Parathyroid adenoma (tissue), 2 donors: ENCODE measurements at regions not wholly inside any gene's neighbourhood (a gene's known extent, or its start where the extent isn't known, plus 50 kb on each side); places are given as distances from the start of the nearest gene placed in this dataset.

Source experiments
- H2AFZ ChIP-seq: fragments of 300-600 bp; sonication (generic); one replicate; pipeline ENCODE4 v1.7.0; 2017; ENCODE audit warnings: antibody characterized with exemption, mild to moderate bottlenecking
- H3K27ac ChIP-seq: fragments of 300-600 bp; sonication (generic); one replicate; pipeline ENCODE4 v1.7.0; 2017
- H3K27me3 ChIP-seq: fragments of 300-600 bp; sonication (generic); one replicate; pipeline ENCODE4 v1.7.0; 2017; ENCODE audit warnings: low read length; ENCODE audit not compliant: control insufficient read depth, insufficient read depth
- H3K36me3 ChIP-seq: fragments of 300-600 bp; sonication (generic); one replicate; pipeline ENCODE4 v1.7.0; 2017; ENCODE audit warnings: low read length; ENCODE audit not compliant: control insufficient read depth, insufficient read depth
- H3K4me1 ChIP-seq: fragments of 300-600 bp; sonication (generic); one replicate; pipeline ENCODE4 v1.7.0; 2017; ENCODE audit warnings: control low read depth
- H3K4me2 ChIP-seq: fragments of 300-600 bp; sonication (generic); one replicate; pipeline ENCODE4 v1.7.0; 2017; ENCODE audit warnings: low read length
- H3K4me3 ChIP-seq: fragments of 300-600 bp; sonication (generic); one replicate; pipeline ENCODE4 v1.7.0; 2017; ENCODE audit warnings: low read depth, low read length
- H3K79me2 ChIP-seq: fragments of 300-600 bp; sonication (generic); one replicate; pipeline ENCODE4 v1.7.0; 2017; ENCODE audit warnings: control low read depth
- H3K9ac ChIP-seq: fragments of 300-600 bp; sonication (generic); one replicate; pipeline ENCODE4 v1.7.0; 2017; ENCODE audit warnings: mild to moderate bottlenecking
- H3K9me3 ChIP-seq: fragments of 300-600 bp; sonication (generic); one replicate; pipeline ENCODE4 v1.7.0; 2017; ENCODE audit warnings: low read length; ENCODE audit not compliant: control insufficient read depth
- TF ChIP-seq, protein P1 (sequence below): fragments of 300-600 bp; sonication (generic); IDR thresholded peaks from one replicate; pipeline ENCODE4 v1.7.0; 2017; ENCODE audit warnings: antibody characterized with exemption, mild to moderate bottlenecking
- donor health status: primary hyperparathyroidism.

DNA sequence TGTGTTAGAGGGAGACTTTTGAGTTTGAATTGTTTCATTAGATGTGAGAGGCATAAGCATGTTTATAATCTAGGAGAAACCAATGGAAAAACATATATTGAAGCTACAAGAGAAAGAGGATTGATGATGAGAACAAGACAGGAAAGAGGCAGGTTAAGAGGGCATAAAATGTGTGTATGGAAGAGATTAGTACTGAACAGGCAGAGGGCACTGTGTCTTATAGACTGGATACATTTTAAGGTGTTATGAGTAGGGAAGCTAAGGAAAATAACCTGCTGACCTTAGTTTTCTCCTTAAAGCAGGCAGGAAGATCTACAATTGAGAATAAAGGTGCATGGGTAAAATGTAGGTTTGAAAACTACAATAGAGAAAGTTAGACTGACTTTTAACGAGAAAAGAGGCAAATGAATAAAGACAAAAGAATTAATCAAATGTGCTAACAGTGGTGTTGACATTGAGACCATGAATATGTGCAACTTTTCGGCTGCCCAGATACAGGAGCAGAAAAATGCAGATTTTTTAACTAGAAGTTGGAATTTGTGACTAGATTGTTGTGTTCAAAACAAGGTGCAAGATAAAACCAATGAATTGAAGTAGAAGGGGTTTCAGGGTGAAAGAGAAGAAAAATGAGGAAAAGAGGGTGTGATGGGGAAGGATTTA lies 846.3 kb downstream of the HACE1 start:
- TF ChIP-seq, protein P1, sequence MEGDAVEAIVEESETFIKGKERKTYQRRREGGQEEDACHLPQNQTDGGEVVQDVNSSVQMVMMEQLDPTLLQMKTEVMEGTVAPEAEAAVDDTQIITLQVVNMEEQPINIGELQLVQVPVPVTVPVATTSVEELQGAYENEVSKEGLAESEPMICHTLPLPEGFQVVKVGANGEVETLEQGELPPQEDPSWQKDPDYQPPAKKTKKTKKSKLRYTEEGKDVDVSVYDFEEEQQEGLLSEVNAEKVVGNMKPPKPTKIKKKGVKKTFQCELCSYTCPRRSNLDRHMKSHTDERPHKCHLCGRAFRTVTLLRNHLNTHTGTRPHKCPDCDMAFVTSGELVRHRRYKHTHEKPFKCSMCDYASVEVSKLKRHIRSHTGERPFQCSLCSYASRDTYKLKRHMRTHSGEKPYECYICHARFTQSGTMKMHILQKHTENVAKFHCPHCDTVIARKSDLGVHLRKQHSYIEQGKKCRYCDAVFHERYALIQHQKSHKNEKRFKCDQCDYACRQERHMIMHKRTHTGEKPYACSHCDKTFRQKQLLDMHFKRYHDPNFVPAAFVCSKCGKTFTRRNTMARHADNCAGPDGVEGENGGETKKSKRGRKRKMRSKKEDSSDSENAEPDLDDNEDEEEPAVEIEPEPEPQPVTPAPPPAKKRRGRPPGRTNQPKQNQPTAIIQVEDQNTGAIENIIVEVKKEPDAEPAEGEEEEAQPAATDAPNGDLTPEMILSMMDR: no peak
- no peak overlapping the region for H3K27ac ChIP-seq

DNA sequence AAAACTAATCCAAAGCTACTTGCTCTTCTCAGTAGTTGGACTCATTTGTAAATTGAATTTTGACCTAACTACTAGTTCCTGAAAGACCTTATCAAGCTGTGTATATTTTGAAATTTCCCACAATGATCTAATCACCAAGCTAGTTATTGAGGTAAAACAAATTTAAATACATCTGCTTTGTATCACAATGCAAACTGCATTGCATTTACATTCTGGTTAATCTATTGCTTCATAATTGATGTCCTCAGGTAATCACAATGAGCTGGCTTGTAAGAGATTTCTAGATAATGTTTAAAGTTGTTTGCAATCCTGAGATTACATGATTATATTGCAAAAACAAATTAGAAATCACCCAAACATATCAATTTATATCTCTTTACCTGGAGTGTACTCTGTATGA lies 848.8 kb downstream of the HACE1 start:
- no peaks in the 10 kb centered on the region for H3K79me2 ChIP-seq
- H3K27me3 ChIP-seq: no peaks in the 10 kb centered on the region
- no peak overlapping the region for H3K27ac ChIP-seq
- H3K36me3 ChIP-seq: no peaks in the 10 kb centered on the region
- no peaks in the 10 kb centered on the region for H3K9me3 ChIP-seq
- TF ChIP-seq, protein P1: no peak
- no peak overlapping the region for H3K4me2 ChIP-seq
- no peak overlapping the region for H3K4me3 ChIP-seq
- H3K9ac ChIP-seq: no peak overlapping the region
- H3K4me1 ChIP-seq: no peaks in the 10 kb centered on the region
- no peak overlapping the region for H2AFZ ChIP-seq

More for the DNA sequence above, 846.3 kb downstream of the HACE1 start:
- H3K36me3 ChIP-seq: no peaks in the 10 kb centered on the region
- H3K9me3 ChIP-seq: no peaks in the 10 kb centered on the region
- no peak overlapping the region for H3K9ac ChIP-seq
- H3K4me1 ChIP-seq: no peaks in the 10 kb centered on the region
- H3K79me2 ChIP-seq: no peaks in the 10 kb centered on the region
- H2AFZ ChIP-seq: no peak overlapping the region
- H3K4me3 ChIP-seq: no peak overlapping the region
- H3K27me3 ChIP-seq: no peaks in the 10 kb centered on the region
- no peak overlapping the region for H3K4me2 ChIP-seq

DNA sequence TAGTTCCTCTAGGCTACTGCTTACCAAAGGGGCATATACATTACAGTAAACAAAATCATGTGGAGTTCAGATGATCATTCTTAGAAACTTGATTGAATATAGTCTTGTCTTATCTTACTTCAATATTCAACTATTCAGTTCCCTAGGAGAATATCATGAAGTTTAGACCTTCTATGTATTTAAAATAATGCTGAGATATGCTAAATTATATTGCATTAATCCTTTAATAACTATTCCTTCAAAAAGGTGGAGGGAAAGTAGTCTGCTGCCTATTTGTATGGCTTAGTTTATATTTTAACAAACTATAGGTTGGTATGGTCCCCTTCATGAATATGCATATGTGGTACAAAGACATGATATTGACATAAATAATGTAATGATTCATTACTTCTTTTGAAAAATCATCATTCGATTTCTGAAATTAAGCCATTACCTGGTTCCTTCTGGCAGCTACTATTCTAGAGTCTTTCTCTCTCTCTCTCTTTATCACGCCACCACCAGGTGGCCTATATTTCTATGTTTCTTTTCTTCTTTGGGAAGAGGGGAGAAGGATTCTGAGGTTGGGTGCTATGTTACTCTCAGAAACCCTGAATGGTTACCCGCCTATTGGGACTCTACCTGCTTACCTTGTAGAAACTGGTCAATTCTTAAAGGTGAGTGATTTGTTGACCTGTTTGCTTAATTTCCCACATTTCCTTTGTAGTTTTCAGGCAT lies 855.8 kb downstream of the HACE1 start:
- Histone ChIP-seq H3K4me2 (no peak overlapping the region), H3K79me2 (no peaks in the 10 kb centered on the region), H3K4me1 (no peaks in the 10 kb centered on the region), H3K27me3 (no peaks in the 10 kb centered on the region), H3K27ac (no peak overlapping the region), H3K4me3 (no peak overlapping the region), H2AFZ (no peak overlapping the region), H3K9ac (no peak overlapping the region), H3K9me3 (no peaks in the 10 kb centered on the region), H3K36me3 (no peaks in the 10 kb centered on the region)
- TF ChIP-seq, protein P1: no peak

DNA sequence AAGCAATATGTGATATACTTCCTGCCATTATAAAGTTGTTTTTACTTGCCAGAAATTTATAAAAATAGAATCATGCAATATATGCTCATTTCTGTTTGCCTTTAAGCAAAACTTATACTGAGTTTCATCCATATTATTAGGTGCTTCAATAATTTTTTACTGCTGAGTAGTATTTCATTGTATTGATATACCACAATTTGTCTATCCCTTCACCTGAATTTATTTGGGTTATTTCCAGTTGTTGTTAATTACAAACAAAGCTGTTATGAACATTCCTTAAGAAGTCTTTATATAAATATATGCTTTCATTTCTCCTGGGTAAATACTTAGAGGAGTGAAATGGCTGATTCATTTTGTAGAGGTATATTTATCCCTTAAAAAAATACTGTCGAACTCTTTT lies 864.1 kb downstream of the HACE1 start:
- no peak overlapping the region for H3K4me3 ChIP-seq
- no peaks in the 10 kb centered on the region for H3K36me3 ChIP-seq
- H3K27me3 ChIP-seq: no peaks in the 10 kb centered on the region
- H3K9me3 ChIP-seq: no peaks in the 10 kb centered on the region
- no peak overlapping the region for H3K27ac ChIP-seq
- H2AFZ ChIP-seq: no peak overlapping the region
- no peak overlapping the region for H3K4me2 ChIP-seq
- no peak overlapping the region for H3K9ac ChIP-seq
- no peaks in the 10 kb centered on the region for H3K79me2 ChIP-seq
- no peaks in the 10 kb centered on the region for H3K4me1 ChIP-seq
- TF ChIP-seq, protein P1: no peak
